HG03378 (cell line): ENCODE measurements at regions not wholly inside any gene's neighbourhood (a gene's known extent, or its start where the extent isn't known, plus 50 kb on each side); places are given as distances from the start of the nearest gene placed in this dataset.
A peak's percentile ranks its signal among the peaks of the same experiment; 100 is the strongest.
"Not testable (repeated sequence)": the region's sequence is repeated elsewhere in the genome, so short reads cannot be mapped to it uniquely, and the experiment has no call there.

Experiments used
- ATAC-seq: cut with Tn5 transposase; IDR thresholded peaks from one replicate; pipeline ENCODE4 v1.9.1; 2021; ENCODE audit warnings: mild to moderate bottlenecking, moderate library complexity; ENCODE audit not compliant: unreplicated experiment

- no peak for ATAC-seq
Measured at GRCh38 chr12:66768293-66768692, 89.4 kb upstream of the GRIP1 start.

- no peak for ATAC-seq
Measured at GRCh38 chr12:66774929-66775328, 96.1 kb upstream of the GRIP1 start.

GRCh38 chr12:66775871-66776270, 97.0 kb upstream of the GRIP1 start:
- no peak for ATAC-seq

GRCh38 chr12:66776974-66777373, 98.1 kb upstream of the GRIP1 start:
- peak; percentile 97 for ATAC-seq

GRCh38 chr12:66779466-66779865, 100.6 kb upstream of the GRIP1 start:
- ATAC-seq, result no peak

GRCh38 chr12:66786531-66787308, 107.8 kb upstream of the GRIP1 start:
- no peak for ATAC-seq

- ATAC-seq, result no peak
Measured at GRCh38 chr12:66799551-66799950, 120.7 kb upstream of the GRIP1 start.

- no peak for ATAC-seq
Measured at GRCh38 chr12:66800046-66800445, 121.2 kb upstream of the GRIP1 start.

- ATAC-seq, result no peak
Measured at GRCh38 chr12:66803930-66804329, 125.1 kb upstream of the GRIP1 start.

- no peak for ATAC-seq
Measured at GRCh38 chr12:66804563-66804974, 125.7 kb upstream of the GRIP1 start.

GRCh38 chr12:66808606-66809005, 129.7 kb upstream of the GRIP1 start:
- ATAC-seq, result no peak

- no peak for ATAC-seq
Measured at GRCh38 chr12:66813137-66813892, 134.4 kb upstream of the GRIP1 start.

GRCh38 chr12:66819587-66819986, 140.7 kb upstream of the GRIP1 start:
- no peak for ATAC-seq

GRCh38 chr12:66822961-66823360, 144.1 kb upstream of the GRIP1 start:
- ATAC-seq, result no peak

GRCh38 chr12:66823857-66824570, 145.1 kb upstream of the GRIP1 start:
- ATAC-seq, result no peak

- not testable (repeated sequence) for ATAC-seq
Measured at GRCh38 chr12:66825921-66826320, 147.0 kb upstream of the GRIP1 start.

GRCh38 chr12:66829660-66830325, 150.9 kb upstream of the GRIP1 start:
- ATAC-seq, result no peak

- no peak for ATAC-seq
Measured at GRCh38 chr12:66831495-66831894, 152.6 kb upstream of the GRIP1 start.

- ATAC-seq, result no peak
Measured at GRCh38 chr12:66832997-66833396, 154.1 kb upstream of the GRIP1 start.

- ATAC-seq, result no peak
Measured at GRCh38 chr12:66836623-66837310, 157.9 kb upstream of the GRIP1 start.

- no peak for ATAC-seq
Measured at GRCh38 chr12:66837311-66837627, 158.4 kb upstream of the GRIP1 start.
